Caco-2 (cell line): ENCODE measurements at regions not wholly inside any gene's neighbourhood (a gene's known extent, or its start where the extent isn't known, plus 50 kb on each side); places are given as distances from the start of the nearest gene placed in this dataset.

Experiments
- BruUV-seq: library from RNA; stranded (reverse); fragments of 400-500 nt; replicated peaks from 2 replicates; lab custom pipeline; 2021; lab: Mats Ljungman, UMichigan
- CTCF ChIA-PET: fragments of 300-600 bp; sonication (Branson Sonifier 250); formaldehyde crosslinking; loops from one replicate; lab custom pipeline; 2022; ENCODE audit warnings: antibody characterized with exemption; lab: Charles Lee
- POLR2A ChIA-PET: fragments of 300-600 bp; sonication (Branson Sonifier 250); formaldehyde crosslinking; loops from one replicate; lab custom pipeline; 2022; ENCODE audit warnings: antibody characterized with exemption; lab: Charles Lee
- DNase-seq, 2 experiments: peaks; one replicate each; pipeline versions ENCODE4 v3.0.0 to v3.0.0-alpha.2; 2020 to 2022
- H3K27me3 ChIP-seq: replicated peaks from 2 replicates; pipeline ENCODE4 v1.6.0; 2011; ENCODE audit warnings: low read length; ENCODE audit not compliant: control insufficient read depth, insufficient read depth
- H3K36me3 ChIP-seq: 2 replicates; pipeline ENCODE4 v1.5.1; 2011; ENCODE audit warnings: low read length; ENCODE audit not compliant: control insufficient read depth, insufficient read depth
- H3K4me1 ChIP-seq: fragments of 250-450 bp; sonication (Bioruptor Pico); 2 replicates; pipeline ENCODE4 v1.5.1; 2020; ENCODE audit warnings: mild to moderate bottlenecking
- H3K4me3 ChIP-seq: 2 replicates; pipeline ENCODE4 v1.5.1; 2011; ENCODE audit warnings: low read depth, mild to moderate bottlenecking, control low read depth, low read length
- H3K9me3 ChIP-seq: fragments of 250-450 bp; sonication (Bioruptor Pico); 2 replicates; pipeline ENCODE4 v1.5.1; 2020; ENCODE audit warnings: mild to moderate bottlenecking, moderate library complexity
- H3K27ac Mint-ChIP-seq: one replicate; pipeline ENCODE4 v1.8.0; 2022; ENCODE audit warnings: mixed read lengths; ENCODE audit not compliant: unreplicated experiment
- H3K27me3 Mint-ChIP-seq: one replicate; pipeline ENCODE4 v1.8.0; 2022; ENCODE audit warnings: mixed read lengths; ENCODE audit not compliant: insufficient read depth, unreplicated experiment
- H3K36me3 Mint-ChIP-seq: one replicate; pipeline ENCODE4 v1.8.0; 2022; ENCODE audit warnings: mild to moderate bottlenecking, mixed read lengths; ENCODE audit not compliant: insufficient read depth, unreplicated experiment
- H3K4me1 Mint-ChIP-seq: one replicate; pipeline ENCODE4 v1.8.0; 2022; ENCODE audit warnings: low read depth, mixed read lengths; ENCODE audit not compliant: unreplicated experiment
- H3K4me3 Mint-ChIP-seq: one replicate; pipeline ENCODE4 v1.8.0; 2022; ENCODE audit warnings: mild to moderate bottlenecking, moderate library complexity, mixed read lengths; ENCODE audit not compliant: unreplicated experiment
- H3K9me3 Mint-ChIP-seq: one replicate; pipeline ENCODE4 v1.8.0; 2022; ENCODE audit warnings: mixed read lengths; ENCODE audit not compliant: unreplicated experiment
- intact Hi-C: fragments of 100-400 bp; cut with micrococcal nuclease; formaldehyde crosslinking; loops from one replicate; pipeline ENCODE4 v1.10.0; 2022; ENCODE audit not compliant: unreplicated experiment
- TF ChIP-seq, protein P1 (sequence below), 2 experiments: fragments of 200-600 bp in 1 of 2; IDR thresholded peaks; 1 replicate in 1 of 2; 2 replicates in 1 of 2; pipeline versions ENCODE4 v1.5.1 to v1.8.0; 2011 to 2022; ENCODE audit warnings: antibody characterized with exemption in 1 of 2, control low read depth in 1 of 2, inconsistent platforms in 1 of 2, low read depth in 1 of 2, low read length in 1 of 2, mild to moderate bottlenecking in 1 of 2, moderate library complexity in 1 of 2; ENCODE audit not compliant: insufficient read depth in 1 of 2, severe bottlenecking in 1 of 2, unreplicated experiment in 1 of 2

DNA sequence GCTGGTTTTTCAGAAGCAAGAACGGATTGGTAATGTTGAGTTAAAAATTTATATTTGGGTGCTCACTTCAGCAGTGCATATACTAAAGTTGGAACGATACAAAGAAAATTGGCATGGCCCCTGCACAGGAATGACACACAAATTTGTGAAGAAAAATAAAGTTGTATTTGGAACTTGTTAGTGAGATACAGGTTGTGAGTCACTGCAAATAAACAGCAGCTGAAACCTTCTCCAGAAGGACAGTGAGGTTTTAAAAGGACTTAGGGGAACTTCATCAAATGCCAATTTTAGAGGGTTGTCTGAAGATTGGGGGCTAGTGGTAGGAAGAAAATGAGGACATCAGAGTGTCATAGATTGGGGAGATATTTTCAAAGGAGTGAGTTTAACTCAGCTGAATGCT, 79.7 kb upstream of the ELOVL6 start:
- no peaks in the 10 kb centered on the region for H3K27me3 ChIP-seq
- peaks cover 2% of the 10 kb centered on the region for H3K27me3 Mint-ChIP-seq
- no peaks in the 10 kb centered on the region for H3K9me3 ChIP-seq
- no peaks in the 10 kb centered on the region for H3K4me1 Mint-ChIP-seq
- POLR2A ChIA-PET, result no interaction called here
- no peaks in the 10 kb centered on the region for H3K4me1 ChIP-seq
- no peak overlapping the region for H3K4me3 ChIP-seq
- no peaks in the 10 kb centered on the region for H3K9me3 Mint-ChIP-seq
- DNase-seq, result no peak
- no peaks in the 10 kb centered on the region for H3K36me3 Mint-ChIP-seq
- no peaks in the 10 kb centered on the region for H3K36me3 ChIP-seq
- TF ChIP-seq, protein P1, sequence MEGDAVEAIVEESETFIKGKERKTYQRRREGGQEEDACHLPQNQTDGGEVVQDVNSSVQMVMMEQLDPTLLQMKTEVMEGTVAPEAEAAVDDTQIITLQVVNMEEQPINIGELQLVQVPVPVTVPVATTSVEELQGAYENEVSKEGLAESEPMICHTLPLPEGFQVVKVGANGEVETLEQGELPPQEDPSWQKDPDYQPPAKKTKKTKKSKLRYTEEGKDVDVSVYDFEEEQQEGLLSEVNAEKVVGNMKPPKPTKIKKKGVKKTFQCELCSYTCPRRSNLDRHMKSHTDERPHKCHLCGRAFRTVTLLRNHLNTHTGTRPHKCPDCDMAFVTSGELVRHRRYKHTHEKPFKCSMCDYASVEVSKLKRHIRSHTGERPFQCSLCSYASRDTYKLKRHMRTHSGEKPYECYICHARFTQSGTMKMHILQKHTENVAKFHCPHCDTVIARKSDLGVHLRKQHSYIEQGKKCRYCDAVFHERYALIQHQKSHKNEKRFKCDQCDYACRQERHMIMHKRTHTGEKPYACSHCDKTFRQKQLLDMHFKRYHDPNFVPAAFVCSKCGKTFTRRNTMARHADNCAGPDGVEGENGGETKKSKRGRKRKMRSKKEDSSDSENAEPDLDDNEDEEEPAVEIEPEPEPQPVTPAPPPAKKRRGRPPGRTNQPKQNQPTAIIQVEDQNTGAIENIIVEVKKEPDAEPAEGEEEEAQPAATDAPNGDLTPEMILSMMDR (IDR thresholded peaks at IDR 0.05; ENCODE audit: insufficient read depth in 1 of 2, low read depth in 1 of 2, low read length in 1 of 2, severe bottlenecking in 1 of 2, unreplicated experiment in 1 of 2), result no peak
- intact Hi-C loops, result no loop called here
- no TSS peak for BruUV-seq
- no peak overlapping the region for H3K27ac Mint-ChIP-seq
- H3K4me3 Mint-ChIP-seq, result no peak overlapping the region
- CTCF ChIA-PET, result no interaction called here

DNA sequence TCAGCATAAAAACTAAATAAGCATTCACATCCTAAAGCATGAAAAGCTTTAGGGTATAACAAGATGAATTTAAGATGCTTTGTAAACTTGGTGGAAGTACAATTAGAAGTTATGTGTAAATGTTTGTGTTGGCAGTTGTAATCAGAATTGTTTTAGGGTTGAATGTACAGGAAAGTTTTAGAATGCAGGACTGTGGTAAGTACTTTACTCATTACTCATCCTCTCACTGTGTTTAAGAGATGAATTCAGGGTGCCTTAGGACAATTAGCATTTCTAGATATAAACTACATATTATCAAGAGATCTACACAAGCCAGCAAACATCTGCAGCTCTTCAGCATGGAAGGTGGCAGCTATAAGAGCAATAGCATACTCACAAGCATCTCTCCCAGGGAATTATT, 77.5 kb upstream of the ELOVL6 start:
- Histone ChIP-seq H3K36me3 (no peaks in the 10 kb centered on the region), H3K4me1 (no peaks in the 10 kb centered on the region), H3K9me3 (no peaks in the 10 kb centered on the region), H3K4me3 (no peak overlapping the region), H3K27me3 (no peaks in the 10 kb centered on the region)
- Mint-ChIP-seq H3K36me3 (no peaks in the 10 kb centered on the region), H3K9me3 (no peaks in the 10 kb centered on the region), H3K4me1 (no peaks in the 10 kb centered on the region), H3K27ac (no peak overlapping the region), H3K27me3 (peaks cover 2% of the 10 kb centered on the region), H3K4me3 (no peak overlapping the region)
- TF ChIP-seq, protein P1 (IDR thresholded peaks at IDR 0.05; ENCODE audit: insufficient read depth in 1 of 2, low read depth in 1 of 2, low read length in 1 of 2, severe bottlenecking in 1 of 2, unreplicated experiment in 1 of 2), result no peak
- no peak for DNase-seq
- intact Hi-C loops, result no loop called here
- BruUV-seq, result no TSS peak
- CTCF ChIA-PET, result no interaction called here
- POLR2A ChIA-PET, result no interaction called here

DNA sequence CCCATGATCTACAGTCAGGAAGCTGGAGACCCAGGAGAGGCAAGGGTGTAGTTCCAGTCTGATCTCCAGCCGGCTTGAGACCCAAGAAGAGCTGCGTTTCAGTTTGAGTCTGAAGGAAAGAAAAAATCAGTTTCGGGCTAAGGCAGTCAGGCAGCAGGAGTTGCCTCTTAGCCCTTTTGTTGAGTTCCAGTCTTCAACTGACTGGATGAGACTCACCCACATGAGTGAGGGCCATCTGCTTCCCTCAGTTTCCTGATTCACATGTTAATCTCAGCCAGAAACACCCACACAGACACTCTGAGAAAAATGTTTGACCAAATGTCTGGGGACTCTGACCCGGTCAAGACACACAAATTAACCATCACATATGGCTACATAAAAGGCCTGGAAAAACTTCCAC, 73.6 kb upstream of the ELOVL6 start:
- Histone ChIP-seq H3K4me3 (no peak overlapping the region), H3K36me3 (no peaks in the 10 kb centered on the region), H3K9me3 (no peaks in the 10 kb centered on the region), H3K4me1 (no peaks in the 10 kb centered on the region), H3K27me3 (no peaks in the 10 kb centered on the region)
- H3K27me3 Mint-ChIP-seq, result no peaks in the 10 kb centered on the region
- ChIA-PET CTCF (no interaction called here), POLR2A (no interaction called here)
- no peaks in the 10 kb centered on the region for H3K4me1 Mint-ChIP-seq
- TF ChIP-seq, protein P1 (IDR thresholded peaks at IDR 0.05; ENCODE audit: insufficient read depth in 1 of 2, low read depth in 1 of 2, low read length in 1 of 2, severe bottlenecking in 1 of 2, unreplicated experiment in 1 of 2), result no peak
- H3K9me3 Mint-ChIP-seq, result no peaks in the 10 kb centered on the region
- no TSS peak for BruUV-seq
- intact Hi-C loops, result no loop called here
- no peak for DNase-seq
- no peak overlapping the region for H3K27ac Mint-ChIP-seq
- no peak overlapping the region for H3K4me3 Mint-ChIP-seq
- no peaks in the 10 kb centered on the region for H3K36me3 Mint-ChIP-seq
